GM12878 (cell line): ENCODE measurements at regions not wholly inside any gene's neighbourhood (a gene's known extent, or its start where the extent isn't known, plus 50 kb on each side); places are given as distances from the start of the nearest gene placed in this dataset.

Experiments
- ATAC-seq: fragments of 200-7000 bp; cut with Tn5 transposase; 3 replicates; pipeline ENCODE4 v1.9.1; 2020; ENCODE audit warnings: mild to moderate bottlenecking, moderate library complexity
- BruUV-seq: library from RNA; stranded (reverse); fragments of 400-500 nt; replicated peaks from 2 replicates; lab custom pipeline; 2021; lab: Mats Ljungman, UMichigan
- CTCF ChIA-PET: fragments of 300-600 bp; sonication (Branson Sonifier 250); formaldehyde crosslinking; extraction: SDS; loops from one replicate; lab custom pipeline; 2021; ENCODE audit warnings: inconsistent platforms; lab: Yijun Ruan, JAX
- POLR2A ChIA-PET: fragments of 350-600 bp; formaldehyde crosslinking; extraction: SDS; loops from one replicate; lab custom pipeline; 2021; ENCODE audit warnings: inconsistent platforms; lab: Charles Lee
- RAD21 ChIA-PET: fragments of 300-600 bp; sonication (Branson Sonifier 250); formaldehyde crosslinking; loops from one replicate; lab custom pipeline; 2023; ENCODE audit warnings: antibody characterized with exemption; ENCODE audit not compliant: unreplicated experiment; lab: Charles Lee
- SMC1A ChIA-PET: fragments of 300-600 bp; sonication (Branson Sonifier 250); formaldehyde crosslinking; loops from one replicate; lab custom pipeline; 2023; ENCODE audit not compliant: unreplicated experiment, uncharacterized antibody; lab: Charles Lee
- DNase-seq: peaks from one replicate; pipeline ENCODE4 v3.0.0-alpha.2; 2011; ENCODE audit warnings: low read depth, low spot score
- FAIRE-seq: peaks from 3 replicates; lab custom pipeline; 2011; peaks lifted over from hg19 to GRCh38; lab: Jason Lieb, UNC
- H2AFZ ChIP-seq: 2 replicates; pipeline ENCODE4 v1.6.0; 2011; ENCODE audit warnings: low read depth, low read length, control low read depth; ENCODE audit not compliant: control insufficient read depth
- H3K27ac ChIP-seq: 2 replicates; pipeline ENCODE4 v1.5.1; 2011; ENCODE audit warnings: control low read depth; ENCODE audit not compliant: control insufficient read depth, insufficient read depth
- H3K27me3 ChIP-seq, 2 experiments: replicated peaks in 1 of 2; 2 replicates each; pipeline versions ENCODE4 v1.6.0 to v1.6.1; 2011; ENCODE audit warnings: low read length in 1 of 2; ENCODE audit not compliant: control insufficient read depth in 2 of 2, insufficient read depth in 2 of 2
- H3K36me3 ChIP-seq, 2 experiments: 2 replicates each; pipeline ENCODE4 v1.5.1; 2011; ENCODE audit warnings: low read length in 1 of 2; ENCODE audit not compliant: control insufficient read depth in 2 of 2, insufficient read depth in 2 of 2
- H3K4me1 ChIP-seq: 2 replicates; pipeline ENCODE4 v1.6.1; 2011; ENCODE audit warnings: mild to moderate bottlenecking, low read length, moderate library complexity, mixed read lengths; ENCODE audit not compliant: control insufficient read depth, insufficient read depth
- H3K4me2 ChIP-seq: 2 replicates; pipeline ENCODE4 v1.6.0; 2011; ENCODE audit warnings: control low read depth; ENCODE audit not compliant: control insufficient read depth, insufficient read depth
- H3K4me3 ChIP-seq: fragments of 200-600 bp; sonication (generic); 2 replicates; pipeline ENCODE4 v1.5.1; 2016
- H3K79me2 ChIP-seq: 2 replicates; pipeline ENCODE4 v1.6.0; 2011; ENCODE audit warnings: low read length; ENCODE audit not compliant: control insufficient read depth, insufficient read depth
- H3K9ac ChIP-seq: 2 replicates; pipeline ENCODE4 v1.8.0; 2011; ENCODE audit warnings: low read length, control low read depth, mixed read lengths; ENCODE audit not compliant: control insufficient read depth, insufficient read depth
- H3K9me3 ChIP-seq: replicated peaks from 3 replicates; pipeline ENCODE4 v1.5.1; 2011; ENCODE audit warnings: mild to moderate bottlenecking, low read length; ENCODE audit not compliant: control insufficient read depth, insufficient read depth
- H4K20me1 ChIP-seq: 2 replicates; pipeline ENCODE4 v1.6.0; 2011; ENCODE audit not compliant: control insufficient read depth, insufficient read depth
- CEBPZ ChIP-seq: fragments of 150-350 bp; IDR thresholded peaks from 2 replicates; pipeline ENCODE4 v1.6.1; 2016; ENCODE audit warnings: low read depth, low read length
- CHD4 ChIP-seq: fragments of 200-600 bp; sonication (generic); IDR thresholded peaks from 2 replicates; pipeline ENCODE4 v1.6.1; 2016; ENCODE audit warnings: mild to moderate bottlenecking
- CTCF ChIP-seq, 3 experiments: IDR thresholded peaks in 2 of 3; conservative IDR thresholded peaks in 1 of 3; 2 replicates each; pipeline ENCODE4 v1.5.1; 2011; ENCODE audit warnings: low read depth in 3 of 3, low read length in 3 of 3, mild to moderate bottlenecking in 3 of 3, control low read depth in 2 of 3, moderate library complexity in 2 of 3, inconsistent platforms in 1 of 3, mixed read lengths in 1 of 3; ENCODE audit not compliant: control insufficient read depth in 2 of 3, insufficient read depth in 1 of 3; ENCODE audit errors: extremely low read depth in 1 of 3
- CUX1 ChIP-seq: IDR thresholded peaks from 2 replicates; pipeline ENCODE4 v1.6.1; 2012; ENCODE audit warnings: improper control_type of control experiment, low read depth, low read length; ENCODE audit not compliant: insufficient replicate concordance
- GABPA ChIP-seq: IDR thresholded peaks from 2 replicates; pipeline ENCODE4 v1.6.1; 2014; ENCODE audit warnings: antibody characterized with exemption, low read depth, mild to moderate bottlenecking, inconsistent platforms
- JUND ChIP-seq: IDR thresholded peaks from 2 replicates; pipeline ENCODE4 v1.6.1; 2012; ENCODE audit warnings: low read depth, mild to moderate bottlenecking, low read length, improper control_type of control experiment, moderate library complexity
- NFXL1 ChIP-seq: fragments of 450-650 bp; IDR thresholded peaks from 2 replicates; pipeline ENCODE4 v1.6.1; 2017; ENCODE audit warnings: antibody characterized with exemption, mild to moderate bottlenecking, borderline replicate concordance
- STAT1 ChIP-seq: fragments of 450-650 bp; conservative IDR thresholded peaks from 2 replicates; pipeline ENCODE4 v1.6.1; 2014; ENCODE audit warnings: antibody characterized with exemption, mild to moderate bottlenecking
- SUZ12 ChIP-seq: fragments of 200-600 bp; sonication (generic); IDR thresholded peaks from one replicate; pipeline ENCODE4 v1.6.1; 2018; ENCODE audit warnings: antibody characterized with exemption, mild to moderate bottlenecking; ENCODE audit not compliant: unreplicated experiment
- ZBTB11 ChIP-seq: fragments of 450-650 bp; formaldehyde crosslinking; IDR thresholded peaks from 2 replicates; pipeline ENCODE4 v1.5.0; 2022; ENCODE audit warnings: mild to moderate bottlenecking, missing genetic modification characterization
- WGBS: methylation state at CpG from one replicate; pipeline ENCODE4 v1.1.6; 2016; ENCODE audit warnings: low lambda C conversion rate; ENCODE audit not compliant: insufficient replicate concordance, insufficient coverage; ENCODE audit errors: missing lambda C conversion rate; 5-methylcytosine and 5-hydroxymethylcytosine counted together
- in situ Hi-C: fragments of 300-500 bp; cut with MboI; formaldehyde crosslinking; loops from 9 replicates; pipeline ENCODE4 v1.14.3; 2018; ENCODE audit warnings: mixed read lengths
- intact Hi-C: fragments of 100-400 bp; cut with micrococcal nuclease; formaldehyde crosslinking; loops from one replicate; pipeline ENCODE4 v1.14.2; 2022; ENCODE audit not compliant: unreplicated experiment

- ChIA-PET CTCF (interaction anchor here (0.6 kb wide), 1 partner anchor 1928 kb away, joined by 3 read pairs; no protein-coding TSS in a partner anchor), RAD21 (no interaction called here), SMC1A (no interaction called here), POLR2A (no interaction called here)
- no peak for FAIRE-seq
- WGBS, result 14% methylated on average over 6 of the region's 7 CpGs
- H3K36me3 ChIP-seq, result no peaks in the 10 kb centered on the region
- no peak for ATAC-seq
- no peak overlapping the region for H2AFZ ChIP-seq
- no peaks in the 10 kb centered on the region for H3K27me3 ChIP-seq
- DNase-seq, result no peak
- H3K9ac ChIP-seq, result no peak overlapping the region
- no peaks in the 10 kb centered on the region for H3K79me2 ChIP-seq
- no peaks in the 10 kb centered on the region for H4K20me1 ChIP-seq
- no peak overlapping the region for H3K4me3 ChIP-seq
- H3K4me1 ChIP-seq, result no peaks in the 10 kb centered on the region
- H3K27ac ChIP-seq, result no peak overlapping the region
- H3K9me3 ChIP-seq, result no peaks in the 10 kb centered on the region
- intact Hi-C loops (no loop called here), in situ Hi-C loops (no loop called here)
- no TSS peak for BruUV-seq
- H3K4me2 ChIP-seq, result no peak overlapping the region
- no peak for TF ChIP-seq CTCF (IDR thresholded peaks at IDR 0.05 in 2 of 3, conservative IDR thresholded peaks at IDR 0.05 in 1 of 3; ENCODE audit: control insufficient read depth in 2 of 3, extremely low read depth in 1 of 3, insufficient read depth in 1 of 3, low read depth in 3 of 3, low read length in 3 of 3)
- no peak for TF ChIP-seq ZBTB11 (CRISPR knock-in tag)
- TF ChIP-seq JUND, result no peak
- TF ChIP-seq STAT1, result no peak
- TF ChIP-seq CEBPZ, result no peak
- no peak for TF ChIP-seq SUZ12
- no peak for TF ChIP-seq CUX1
- TF ChIP-seq GABPA, result no peak
- no peak for TF ChIP-seq NFXL1
- TF ChIP-seq CHD4, result no peak
These were observed 142.5 kb downstream of the GNAT3 start for GRCh38 chr7:80369321-80369720.
